ENCODE measurements at regions not wholly inside any gene's neighbourhood (a gene's known extent, or its start where the extent isn't known, plus 50 kb on each side); places are given as distances from the start of the nearest gene placed in this dataset.

DNA sequence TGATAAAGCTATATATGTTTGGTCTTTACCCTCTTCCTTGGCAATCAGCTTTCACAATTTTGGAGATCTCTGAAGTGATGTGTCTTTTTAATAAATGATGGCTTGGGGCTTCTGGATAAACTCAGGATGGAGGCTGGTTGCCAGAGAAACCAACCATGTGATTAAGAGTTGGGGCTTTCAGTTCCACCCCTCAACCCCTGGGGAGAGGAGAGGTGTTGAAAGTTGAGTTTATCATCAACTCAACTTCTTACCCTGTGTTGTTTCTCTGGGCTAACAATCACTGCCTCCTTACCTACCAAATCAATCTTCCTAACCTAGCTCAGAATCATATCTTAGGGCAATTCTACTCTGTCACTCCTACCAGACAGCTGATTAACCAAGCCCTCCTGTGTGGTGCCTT, 735.8 kb downstream of the ZPLD1 start:
- TF ChIP-seq, protein P1, sequence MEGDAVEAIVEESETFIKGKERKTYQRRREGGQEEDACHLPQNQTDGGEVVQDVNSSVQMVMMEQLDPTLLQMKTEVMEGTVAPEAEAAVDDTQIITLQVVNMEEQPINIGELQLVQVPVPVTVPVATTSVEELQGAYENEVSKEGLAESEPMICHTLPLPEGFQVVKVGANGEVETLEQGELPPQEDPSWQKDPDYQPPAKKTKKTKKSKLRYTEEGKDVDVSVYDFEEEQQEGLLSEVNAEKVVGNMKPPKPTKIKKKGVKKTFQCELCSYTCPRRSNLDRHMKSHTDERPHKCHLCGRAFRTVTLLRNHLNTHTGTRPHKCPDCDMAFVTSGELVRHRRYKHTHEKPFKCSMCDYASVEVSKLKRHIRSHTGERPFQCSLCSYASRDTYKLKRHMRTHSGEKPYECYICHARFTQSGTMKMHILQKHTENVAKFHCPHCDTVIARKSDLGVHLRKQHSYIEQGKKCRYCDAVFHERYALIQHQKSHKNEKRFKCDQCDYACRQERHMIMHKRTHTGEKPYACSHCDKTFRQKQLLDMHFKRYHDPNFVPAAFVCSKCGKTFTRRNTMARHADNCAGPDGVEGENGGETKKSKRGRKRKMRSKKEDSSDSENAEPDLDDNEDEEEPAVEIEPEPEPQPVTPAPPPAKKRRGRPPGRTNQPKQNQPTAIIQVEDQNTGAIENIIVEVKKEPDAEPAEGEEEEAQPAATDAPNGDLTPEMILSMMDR (IDR thresholded peaks at IDR 0.05; ENCODE audit: borderline replicate concordance, extremely low read depth, insufficient read depth) = no peak
- Histone ChIP-seq H3K27ac (ENCODE audit: low read depth in 2 of 2, low read length in 2 of 2) (no peak overlapping the region), H3K9ac (ENCODE audit: low read length in 3 of 3) (no peak overlapping the region), H3K9me3 (ENCODE audit: control insufficient read depth in 2 of 3, insufficient read depth in 1 of 3, low read length in 3 of 3) (no peaks in the 10 kb centered on the region), H3K27me3 (ENCODE audit: control insufficient read depth, insufficient read depth, low read length) (no peaks in the 10 kb centered on the region), H3K36me3 (ENCODE audit: control insufficient read depth in 2 of 3, insufficient read depth in 3 of 3, low read length in 3 of 3) (no peaks in the 10 kb centered on the region), H3K4me3 (ENCODE audit: low read length in 3 of 3) (no peak overlapping the region), H3K4me1 (ENCODE audit: control insufficient read depth in 2 of 3, insufficient read depth in 2 of 3, low read depth in 1 of 3, low read length in 3 of 3) (no peaks in the 10 kb centered on the region)
- FAIRE-seq = no peak
- DNase-seq = no peak
- intact Hi-C loops (cut with DNase I) = no loop called here

DNA sequence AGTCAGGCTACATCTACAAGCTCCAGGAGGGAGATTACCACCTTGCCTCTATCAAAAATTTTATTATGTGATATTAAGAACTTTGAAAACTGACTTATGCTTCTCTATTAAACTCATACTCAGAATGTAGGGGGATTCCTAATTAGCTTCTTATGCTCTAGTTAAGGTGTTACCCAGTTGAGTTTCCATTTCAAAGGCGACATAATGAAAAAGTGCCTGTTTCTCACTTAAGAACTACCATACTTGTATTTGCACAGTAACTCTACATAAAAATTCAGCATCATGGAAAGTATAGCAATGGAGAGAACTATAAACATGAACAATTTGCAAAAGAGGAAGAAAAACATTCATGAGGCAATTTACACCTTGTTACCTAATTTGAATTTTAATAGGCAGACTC, 739.1 kb downstream of the ZPLD1 start:
- H3K4me1 ChIP-seq (ENCODE audit: control insufficient read depth in 2 of 3, insufficient read depth in 2 of 3, low read depth in 1 of 3, low read length in 3 of 3) = no peaks in the 10 kb centered on the region
- TF ChIP-seq, protein P1 (IDR thresholded peaks at IDR 0.05; ENCODE audit: borderline replicate concordance, extremely low read depth, insufficient read depth) = no peak
- H3K9ac ChIP-seq (ENCODE audit: low read length in 3 of 3) = no peak overlapping the region

DNA sequence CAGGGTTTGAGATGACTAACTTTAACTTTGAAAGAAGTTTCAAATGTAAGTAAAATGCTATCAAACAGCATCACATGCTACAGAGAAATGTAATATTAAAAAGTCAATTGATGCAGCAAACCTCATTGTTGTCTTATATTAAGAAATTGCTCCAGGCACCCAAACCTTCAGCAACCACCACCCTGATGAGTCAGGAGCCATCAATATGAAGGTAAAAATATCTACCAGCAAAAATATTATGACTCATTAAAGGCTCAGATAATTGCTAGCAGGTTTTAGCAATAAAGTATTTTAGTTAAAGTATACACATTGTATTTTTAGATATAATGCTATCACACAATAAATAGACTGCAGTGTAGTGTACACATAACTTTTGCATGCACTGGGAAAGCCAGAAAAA, 746.3 kb downstream of the ZPLD1 start:
- no peaks in the 10 kb centered on the region for H3K36me3 ChIP-seq (ENCODE audit: control insufficient read depth in 2 of 3, insufficient read depth in 3 of 3, low read length in 3 of 3)
- FAIRE-seq = no peak
- H3K27ac ChIP-seq (ENCODE audit: low read depth in 2 of 2, low read length in 2 of 2) = no peak overlapping the region
- H3K9me3 ChIP-seq (ENCODE audit: control insufficient read depth in 2 of 3, insufficient read depth in 1 of 3, low read length in 3 of 3) = no peaks in the 10 kb centered on the region
- H3K4me1 ChIP-seq (ENCODE audit: control insufficient read depth in 2 of 3, insufficient read depth in 2 of 3, low read depth in 1 of 3, low read length in 3 of 3) = no peaks in the 10 kb centered on the region
- intact Hi-C loops (cut with DNase I) = no loop called here
- TF ChIP-seq, protein P1 (IDR thresholded peaks at IDR 0.05; ENCODE audit: borderline replicate concordance, extremely low read depth, insufficient read depth) = no peak
- H3K27me3 ChIP-seq (ENCODE audit: control insufficient read depth, insufficient read depth, low read length) = no peaks in the 10 kb centered on the region
- H3K9ac ChIP-seq (ENCODE audit: low read length in 3 of 3) = no peak overlapping the region
- no peak overlapping the region for H3K4me3 ChIP-seq (ENCODE audit: low read length in 3 of 3)
- DNase-seq = no peak

More for the DNA sequence above, 739.1 kb downstream of the ZPLD1 start:
- H3K27me3 ChIP-seq (ENCODE audit: control insufficient read depth, insufficient read depth, low read length) = no peaks in the 10 kb centered on the region
- no peak overlapping the region for H3K4me3 ChIP-seq (ENCODE audit: low read length in 3 of 3)
- no peak overlapping the region for H3K27ac ChIP-seq (ENCODE audit: low read depth in 2 of 2, low read length in 2 of 2)
- no peaks in the 10 kb centered on the region for H3K9me3 ChIP-seq (ENCODE audit: control insufficient read depth in 2 of 3, insufficient read depth in 1 of 3, low read length in 3 of 3)
- no peak for DNase-seq
- intact Hi-C loops (cut with DNase I) = no loop called here
- no peak for FAIRE-seq
- no peaks in the 10 kb centered on the region for H3K36me3 ChIP-seq (ENCODE audit: control insufficient read depth in 2 of 3, insufficient read depth in 3 of 3, low read length in 3 of 3)

DNA sequence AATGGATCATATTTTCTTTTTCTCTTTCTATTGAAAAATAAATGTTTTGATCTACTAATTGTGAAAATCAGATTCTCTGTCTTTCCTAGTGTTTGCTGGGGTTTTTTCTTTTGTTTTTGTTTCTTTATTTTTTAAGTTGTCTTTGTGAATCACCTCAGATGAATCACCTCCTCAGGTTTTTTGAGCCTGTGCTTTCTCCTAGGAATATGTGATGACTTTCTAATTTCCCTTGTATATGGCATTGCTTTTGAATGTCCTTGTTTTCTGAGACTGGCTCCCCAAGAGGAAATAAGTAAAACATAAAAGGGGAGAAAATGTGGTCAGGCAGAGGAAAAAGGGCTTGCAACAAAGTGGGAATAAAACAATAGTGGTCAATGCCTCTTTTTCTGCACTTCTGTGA, 750.0 kb downstream of the ZPLD1 start:
- H3K4me1 ChIP-seq (ENCODE audit: control insufficient read depth in 2 of 3, insufficient read depth in 2 of 3, low read depth in 1 of 3, low read length in 3 of 3) = no peaks in the 10 kb centered on the region
- FAIRE-seq (no peak), DNase-seq (no peak)
- TF ChIP-seq, protein P1 (IDR thresholded peaks at IDR 0.05; ENCODE audit: borderline replicate concordance, extremely low read depth, insufficient read depth) = no peak
- H3K9me3 ChIP-seq (ENCODE audit: control insufficient read depth in 2 of 3, insufficient read depth in 1 of 3, low read length in 3 of 3) = no peaks in the 10 kb centered on the region
- H3K4me3 ChIP-seq (ENCODE audit: low read length in 3 of 3) = no peak overlapping the region
- H3K9ac ChIP-seq (ENCODE audit: low read length in 3 of 3) = no peak overlapping the region
- no peaks in the 10 kb centered on the region for H3K27me3 ChIP-seq (ENCODE audit: control insufficient read depth, insufficient read depth, low read length)
- no peak overlapping the region for H3K27ac ChIP-seq (ENCODE audit: low read depth in 2 of 2, low read length in 2 of 2)
- no peaks in the 10 kb centered on the region for H3K36me3 ChIP-seq (ENCODE audit: control insufficient read depth in 2 of 3, insufficient read depth in 3 of 3, low read length in 3 of 3)
- intact Hi-C loops (cut with DNase I) = no loop called here
